ENCODE measurements at regions not wholly inside any gene's neighbourhood (a gene's known extent, or its start where the extent isn't known, plus 50 kb on each side); places are given as distances from the start of the nearest gene placed in this dataset.
"Not testable (repeated sequence)": the region's sequence is repeated elsewhere in the genome, so short reads cannot be mapped to it uniquely, and the experiment has no call there.

DNA sequence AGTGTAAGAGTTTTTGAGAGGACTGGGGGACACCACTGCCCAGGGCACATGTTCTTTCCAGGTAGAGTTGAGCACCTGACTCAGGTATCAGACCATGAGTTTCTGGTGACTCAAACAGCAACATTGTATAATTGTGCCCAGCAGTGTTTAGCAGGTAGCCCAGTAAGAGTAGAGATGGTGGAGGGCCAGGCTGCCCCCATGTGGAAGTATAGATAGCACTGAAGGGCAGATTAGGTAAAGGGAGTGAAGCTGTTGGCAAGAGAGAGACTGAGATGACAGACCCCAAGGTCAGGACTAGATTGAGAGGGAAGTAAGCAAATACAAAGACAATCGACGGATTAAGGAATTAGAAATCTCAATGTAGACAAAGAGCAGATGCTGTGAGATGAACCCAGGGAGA lies 74.6 kb downstream of the TRIM42 start:
- DNase-seq = no peak

DNA sequence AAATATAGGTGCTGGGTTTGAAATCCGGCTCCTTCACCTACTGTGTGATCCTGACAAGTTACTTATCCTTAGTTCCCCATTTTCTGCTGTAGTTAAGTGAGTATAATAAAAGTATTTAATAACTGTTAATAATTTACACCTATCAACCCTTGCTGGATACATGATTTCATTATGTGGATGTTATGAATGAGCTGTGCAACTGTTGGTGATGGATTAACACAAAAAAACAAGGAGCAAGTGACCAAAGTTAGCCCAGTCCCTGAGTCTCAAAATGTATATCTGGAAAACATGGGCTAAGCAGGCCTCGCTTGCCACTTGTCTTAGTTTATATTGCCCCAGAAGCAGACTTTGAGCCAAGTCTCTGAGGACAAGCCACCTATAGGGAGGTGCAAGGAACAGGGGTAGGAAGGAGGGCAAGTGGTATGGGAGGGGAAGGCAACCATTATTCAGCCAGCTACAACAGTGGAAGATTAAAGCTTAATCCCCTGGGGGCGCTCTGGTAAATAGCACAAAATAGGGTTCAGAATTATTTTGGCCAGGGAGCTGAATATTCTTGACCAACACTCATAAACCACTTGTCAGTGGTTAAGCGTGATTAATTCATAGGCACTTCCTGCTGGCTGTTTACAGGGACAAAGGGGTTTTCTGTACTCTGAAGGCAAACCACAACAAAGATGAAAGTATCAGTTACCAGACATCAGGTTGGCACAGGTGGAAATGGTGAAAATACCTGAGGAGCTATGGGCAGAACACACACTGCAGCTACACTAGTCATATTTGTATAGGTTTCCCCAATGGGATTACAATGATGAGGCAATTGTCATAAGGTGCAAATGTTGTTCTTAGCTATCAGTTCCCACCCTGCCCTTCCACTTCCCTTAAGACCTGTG lies 76.2 kb downstream of the TRIM42 start:
- no peak for DNase-seq

DNA sequence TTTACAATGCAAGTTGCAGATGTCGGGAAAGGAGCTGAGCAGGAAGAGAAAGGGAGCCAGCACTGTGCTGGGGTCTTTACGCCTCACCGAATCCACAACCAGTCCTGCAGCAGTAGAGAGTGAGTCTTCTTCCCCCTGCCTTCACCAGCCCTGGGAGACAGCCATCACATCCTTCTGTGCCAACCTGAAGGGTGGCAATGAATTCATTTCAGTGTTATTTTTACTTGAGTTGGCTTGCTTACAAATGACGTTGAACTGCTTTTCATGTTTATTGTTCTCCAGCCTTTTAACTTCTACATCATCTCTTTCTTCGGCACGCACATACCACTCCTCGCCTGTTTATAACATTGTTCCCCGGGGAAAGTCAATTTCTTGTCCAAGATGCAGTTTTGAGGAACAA lies 77.1 kb downstream of the TRIM42 start:
- DNase-seq = no peak

DNA sequence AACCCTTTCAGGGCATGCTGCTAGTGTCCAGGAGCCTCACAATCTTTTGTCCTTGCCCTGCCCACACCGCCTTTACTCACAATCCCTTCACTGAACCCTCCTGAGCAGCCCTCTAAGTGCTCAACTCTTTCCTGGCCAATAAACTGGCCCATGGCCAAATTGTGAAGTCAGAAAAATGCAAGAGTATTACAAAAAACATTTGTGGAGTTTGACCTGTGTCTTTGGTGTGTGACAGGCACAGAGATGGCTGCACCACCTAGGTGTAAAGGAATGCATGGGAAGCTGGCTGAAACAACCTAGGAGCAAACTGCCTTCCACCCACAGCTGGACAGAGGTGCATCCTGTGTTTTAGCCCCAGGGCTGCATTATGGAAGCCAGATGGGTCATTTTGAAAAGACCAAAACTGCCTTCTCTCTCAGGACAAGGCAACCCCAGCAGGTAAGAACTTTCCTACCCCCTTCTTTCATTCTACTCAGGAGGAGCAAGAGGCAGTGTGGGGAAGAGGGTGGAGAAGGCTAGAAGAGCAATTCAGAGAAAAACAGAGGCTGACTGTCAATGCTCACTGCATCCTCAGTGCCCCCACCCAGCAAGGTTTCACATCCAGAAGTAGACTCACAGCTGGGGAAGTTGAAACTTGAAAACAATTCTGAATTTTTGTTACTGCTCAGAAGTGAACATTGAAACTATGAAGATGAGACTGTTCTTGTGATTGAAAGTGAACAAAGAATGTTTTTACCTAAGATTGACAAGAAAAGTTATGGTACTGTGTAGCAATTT lies 78.6 kb downstream of the TRIM42 start:
- DNase-seq = no peak

DNA sequence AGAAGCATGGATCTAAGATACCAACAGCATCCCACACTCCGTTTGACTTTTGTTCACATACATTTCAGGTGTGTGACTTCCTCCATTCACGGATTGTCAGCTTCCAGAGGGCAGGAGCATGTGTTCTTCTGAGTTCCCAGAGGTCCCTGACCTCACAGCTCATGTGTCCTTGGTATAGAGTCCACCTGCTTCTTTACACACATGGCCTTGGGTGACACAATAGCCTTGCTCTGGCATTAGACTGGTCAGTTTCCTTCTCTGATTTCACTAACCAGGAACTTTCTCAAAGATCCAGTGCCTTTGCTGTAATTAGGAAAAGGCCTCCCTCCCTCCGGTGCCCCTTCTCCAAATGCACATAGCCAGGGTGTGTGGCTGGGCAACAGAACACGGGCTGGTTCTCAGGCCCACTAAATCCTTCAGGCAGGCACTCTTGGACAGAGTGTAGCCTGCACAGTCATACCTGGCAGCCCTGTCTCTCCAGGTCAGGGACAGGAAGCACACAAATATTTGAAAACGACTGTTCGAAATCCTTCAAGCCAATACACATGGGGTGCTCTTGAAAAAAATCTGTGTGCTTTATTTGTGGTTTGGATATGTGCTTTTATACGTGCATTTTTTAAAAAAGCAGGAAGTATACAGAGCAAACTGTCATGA lies 81.1 kb downstream of the TRIM42 start:
- no peak for DNase-seq

DNA sequence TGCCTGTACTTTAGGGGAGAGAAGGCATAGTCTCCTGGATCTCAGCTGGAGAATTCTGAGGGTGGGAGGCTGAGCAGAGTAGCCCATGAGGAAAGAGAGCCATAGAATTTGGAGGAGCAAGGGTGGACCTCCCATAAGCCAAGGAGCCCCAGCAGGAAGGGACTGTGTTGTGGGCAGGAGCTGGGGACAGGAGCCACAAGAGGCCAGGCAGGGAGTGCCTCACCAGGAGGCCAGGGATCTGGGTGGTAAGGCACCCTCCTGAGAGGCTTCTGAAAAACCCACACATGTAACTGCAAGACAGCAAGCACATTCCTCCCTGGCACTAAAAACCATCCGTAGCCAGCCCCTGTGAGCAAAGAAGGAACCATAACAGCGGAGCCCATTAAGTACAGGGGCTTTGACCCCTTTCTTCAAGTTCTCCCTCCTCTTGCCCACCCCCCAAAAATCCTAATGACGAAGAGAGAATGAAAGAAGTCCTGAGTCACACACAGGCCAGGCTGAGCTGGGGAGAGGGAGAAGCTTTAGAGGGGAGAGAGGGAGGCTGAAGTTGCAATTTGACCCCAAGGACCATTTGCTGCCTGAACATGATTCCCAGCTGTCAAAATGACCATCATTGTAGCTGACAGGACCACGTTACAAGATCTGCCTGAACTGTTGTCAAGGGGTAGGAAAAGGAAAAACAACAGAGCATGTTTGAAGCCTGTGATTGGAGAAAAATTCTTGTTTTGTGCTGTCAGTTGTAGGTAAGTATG lies 82.6 kb downstream of the TRIM42 start:
- no peak for DNase-seq

DNA sequence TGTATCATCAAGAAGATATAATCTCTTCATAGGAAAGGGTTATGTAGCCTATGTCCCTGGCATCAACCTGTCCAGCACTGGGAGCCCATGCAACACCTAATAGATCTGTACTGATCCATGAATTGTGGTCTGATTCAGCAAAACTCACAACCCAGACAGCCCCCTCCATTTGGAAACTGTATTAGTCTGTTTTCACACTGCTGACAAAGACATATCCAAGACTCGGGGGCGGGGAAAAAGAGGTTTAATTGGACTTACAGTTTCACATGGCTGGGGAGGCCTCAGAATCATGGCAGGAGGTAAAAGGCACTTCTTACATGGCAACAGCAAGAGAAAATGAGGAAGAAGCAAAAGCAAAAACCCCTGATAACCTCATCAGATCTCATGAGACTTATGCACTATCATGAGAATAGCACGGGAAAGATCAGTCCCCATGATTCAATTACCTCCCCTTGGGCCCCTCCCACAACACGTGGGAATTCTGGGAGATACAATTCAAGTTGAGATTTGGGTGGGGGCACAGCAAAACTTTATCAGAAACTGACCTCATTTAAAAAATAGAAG lies 83.3 kb downstream of the TRIM42 start:
- no peak for DNase-seq

DNA sequence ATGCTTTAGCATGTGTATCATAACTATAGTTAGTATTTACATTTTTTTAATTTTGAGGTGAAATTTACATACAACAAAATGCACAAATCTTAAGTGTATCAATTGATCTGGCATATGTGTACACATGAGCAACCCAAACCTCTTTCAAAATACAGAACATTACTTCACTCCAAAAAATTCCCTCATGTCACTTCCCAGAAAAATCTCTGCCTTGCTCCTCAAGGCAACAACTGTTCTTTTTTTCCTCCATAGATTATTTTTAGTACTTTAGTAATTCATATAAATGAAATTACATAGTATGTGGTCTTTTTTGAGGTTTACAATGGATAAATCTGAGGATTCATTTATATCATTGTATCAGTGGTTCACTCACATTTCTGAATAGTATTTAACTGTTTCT lies 84.9 kb downstream of the TRIM42 start:
- no peak for DNase-seq

DNA sequence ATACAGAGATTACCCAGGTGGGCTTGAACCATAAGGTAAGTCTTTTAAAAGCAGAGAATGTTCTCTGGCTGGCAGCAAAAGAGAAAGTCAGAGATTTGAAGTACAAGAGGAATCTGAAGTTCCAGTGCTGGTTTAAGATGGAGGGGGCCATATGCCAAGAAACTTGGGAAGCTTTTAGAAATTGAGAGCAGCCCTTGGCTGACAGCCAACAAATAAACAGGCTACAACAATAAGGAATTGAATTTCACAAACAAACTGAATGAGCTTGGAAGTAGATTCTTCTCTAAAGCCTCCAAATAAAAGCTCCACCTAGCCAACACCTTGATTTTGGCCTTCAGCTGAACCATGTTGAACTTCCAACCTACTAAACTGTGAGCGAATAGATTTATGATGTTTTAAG lies 85.7 kb downstream of the TRIM42 start:
- DNase-seq = peak; percentile 76

DNA sequence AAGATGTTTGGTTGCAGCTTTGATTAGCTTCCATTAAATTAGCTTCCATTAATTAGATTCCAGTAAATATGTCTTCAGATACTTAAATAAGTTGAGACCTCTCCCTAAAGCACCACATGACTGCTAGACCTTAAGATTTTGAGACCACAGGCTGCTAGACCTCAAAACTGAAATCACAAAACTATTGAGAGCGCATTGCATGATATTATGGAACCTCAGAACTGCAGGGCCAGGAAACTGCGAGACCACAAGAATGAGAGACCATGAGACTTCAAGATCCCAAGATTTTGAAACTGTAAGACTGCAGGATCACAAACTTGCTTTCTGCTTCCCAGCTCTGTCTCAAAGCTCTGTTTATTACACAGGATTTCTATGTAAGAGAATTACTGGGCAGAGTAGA lies 87.4 kb downstream of the TRIM42 start:
- DNase-seq = no peak

DNA sequence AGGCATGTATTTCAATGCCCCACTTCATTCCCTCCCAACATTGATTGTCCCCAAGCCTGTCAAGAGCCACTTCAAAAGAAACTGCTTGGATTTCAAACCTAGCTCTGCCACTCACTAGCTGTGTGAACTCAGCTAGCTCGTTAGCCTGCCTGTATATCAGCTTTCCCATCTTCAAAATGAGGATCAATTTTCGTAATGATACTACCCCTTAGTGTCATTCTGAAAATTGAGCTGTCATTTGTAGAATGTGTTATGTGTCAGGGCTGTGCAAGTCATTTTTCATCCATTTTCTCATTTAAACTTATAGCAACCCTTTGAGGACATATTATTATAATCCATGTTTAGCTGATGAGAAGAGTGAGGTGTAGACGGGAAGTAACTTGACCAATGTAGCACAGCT lies 88.6 kb downstream of the TRIM42 start:
- DNase-seq = no peak

DNA sequence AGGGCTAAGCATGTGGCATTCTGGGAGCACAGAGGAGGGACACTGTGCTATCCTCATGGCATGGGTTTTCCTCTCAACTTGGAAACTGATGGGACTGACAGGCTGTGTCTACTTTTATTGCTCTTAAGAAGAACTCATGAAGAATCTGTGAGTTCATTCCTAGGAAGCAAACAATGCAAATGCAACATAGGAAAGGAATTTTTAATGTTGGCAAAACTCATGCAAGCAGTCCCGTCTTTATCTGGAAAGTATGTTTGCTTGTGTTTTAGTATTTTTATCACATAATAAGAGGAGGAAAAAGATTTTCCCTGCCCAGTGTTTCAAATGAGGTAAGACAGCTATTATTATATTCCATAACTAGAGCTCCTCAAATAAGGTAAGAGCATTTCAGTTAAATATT lies 89.7 kb downstream of the TRIM42 start:
- no peak for DNase-seq

DNA sequence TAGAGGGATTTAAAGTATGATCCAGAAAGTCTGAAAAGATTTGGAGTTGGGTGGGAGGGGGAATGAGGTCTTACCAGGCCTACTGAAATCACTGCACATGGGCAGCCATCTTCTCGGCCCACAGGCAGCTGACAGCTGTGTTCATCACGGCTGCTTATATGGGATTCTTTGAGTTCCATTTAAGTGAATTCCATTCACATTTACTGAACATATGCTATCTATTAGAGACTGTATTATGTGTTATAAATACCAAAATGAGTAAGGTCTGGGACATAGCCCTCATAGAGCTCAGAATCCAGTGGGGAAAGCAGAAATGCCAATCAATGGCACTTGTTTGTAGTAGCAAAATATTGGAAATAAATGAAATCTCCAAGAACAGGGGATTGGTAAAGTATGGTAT lies 91.1 kb downstream of the TRIM42 start:
- no peak for DNase-seq

DNA sequence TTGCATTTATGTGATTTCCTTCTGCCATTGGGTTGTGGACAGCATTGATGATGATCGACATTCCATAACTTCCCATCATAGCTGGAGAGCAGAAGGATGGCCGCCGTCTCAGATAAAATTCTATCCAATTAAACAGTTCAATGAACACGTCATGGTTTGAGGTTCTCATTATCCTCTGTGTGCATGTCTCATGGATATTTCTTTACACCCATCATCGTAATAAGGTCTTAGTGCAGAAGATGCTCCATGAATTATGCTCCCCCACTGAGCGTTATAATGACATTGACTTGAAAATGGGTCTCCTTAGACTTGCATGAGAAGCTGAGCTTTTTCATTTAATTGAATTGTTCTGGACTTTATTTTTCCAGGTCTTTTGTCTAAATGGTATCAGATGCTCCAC lies 92.1 kb downstream of the TRIM42 start:
- DNase-seq = no peak

DNA sequence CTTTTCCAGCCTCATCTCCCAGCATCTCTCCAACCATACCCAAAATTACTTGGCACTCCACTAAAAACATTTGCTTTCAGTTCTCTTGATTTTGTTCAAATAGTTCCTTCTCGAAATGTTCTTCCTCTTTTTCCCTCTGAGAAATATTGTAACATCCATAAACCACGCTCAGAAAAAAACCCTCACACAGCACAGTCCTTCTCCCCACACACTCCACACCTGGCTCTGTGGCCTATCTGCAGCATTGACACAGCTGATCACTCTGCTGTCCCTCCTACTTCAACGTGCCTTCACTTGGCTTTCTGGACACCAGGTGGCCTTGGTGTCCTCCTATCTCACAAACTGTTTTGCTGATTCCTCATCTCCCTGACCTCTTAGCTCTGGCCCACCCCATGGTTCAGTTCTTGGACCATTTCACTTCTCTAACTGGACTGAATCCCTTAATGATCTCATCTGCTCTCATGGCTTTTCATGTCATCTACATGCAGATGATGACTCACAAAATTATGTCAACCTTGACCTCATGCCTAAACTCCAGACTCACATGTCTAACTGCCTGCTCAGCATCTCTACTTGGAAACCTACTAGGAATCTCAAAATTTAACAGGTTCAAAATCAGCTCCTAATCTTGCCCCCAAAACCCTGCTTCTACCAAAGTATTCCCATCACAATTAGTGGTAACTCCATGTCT lies 93.3 kb downstream of the TRIM42 start:
- no peak for DNase-seq

DNA sequence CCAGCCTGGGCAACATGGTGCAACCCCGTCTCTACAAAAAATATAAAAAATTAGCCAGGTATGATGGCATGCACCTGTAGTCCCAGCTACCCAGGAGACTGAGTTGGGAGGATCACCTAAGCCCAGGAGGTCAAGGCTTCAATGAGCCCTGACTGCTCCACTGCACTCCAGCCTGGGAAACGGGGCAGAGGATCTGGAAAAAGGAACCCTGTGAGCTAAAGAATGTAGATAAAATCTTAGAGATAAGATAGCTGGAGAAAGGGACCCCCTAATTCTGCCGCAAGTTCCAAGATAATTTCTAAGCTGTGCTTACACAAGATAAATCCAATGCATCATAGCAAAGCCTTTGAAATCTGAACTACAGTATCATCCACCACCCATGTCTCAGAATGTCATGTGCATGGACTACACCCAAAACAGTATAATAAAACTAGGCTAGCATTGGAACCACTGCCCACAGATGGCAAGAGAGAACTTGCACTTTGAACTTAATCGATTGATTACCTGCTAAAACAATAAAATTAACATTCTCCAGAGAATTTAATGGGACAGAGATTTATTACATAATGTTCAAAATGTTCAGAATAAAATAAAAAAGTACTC lies 99.9 kb downstream of the TRIM42 start:
- DNase-seq = no peak

DNA sequence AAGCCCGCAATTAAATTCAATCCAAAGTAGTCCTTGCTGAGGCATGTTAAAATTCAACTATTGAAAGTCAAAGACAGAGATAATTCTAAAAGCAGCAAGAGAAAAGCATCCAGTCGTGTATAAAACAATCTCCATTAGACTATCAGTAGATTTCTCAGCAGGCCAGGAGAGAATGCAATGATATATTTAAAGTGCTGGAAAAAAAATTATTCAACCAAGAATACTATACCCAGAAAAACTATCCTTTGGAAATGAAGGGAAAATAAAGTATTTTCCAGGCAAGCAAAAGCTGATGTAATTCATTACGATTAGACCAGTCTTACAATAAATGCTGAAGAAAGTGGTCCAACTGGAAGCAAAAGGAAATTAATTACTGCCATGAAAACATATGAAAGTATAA lies 113.5 kb downstream of the TRIM42 start:
- no peak for DNase-seq

DNA sequence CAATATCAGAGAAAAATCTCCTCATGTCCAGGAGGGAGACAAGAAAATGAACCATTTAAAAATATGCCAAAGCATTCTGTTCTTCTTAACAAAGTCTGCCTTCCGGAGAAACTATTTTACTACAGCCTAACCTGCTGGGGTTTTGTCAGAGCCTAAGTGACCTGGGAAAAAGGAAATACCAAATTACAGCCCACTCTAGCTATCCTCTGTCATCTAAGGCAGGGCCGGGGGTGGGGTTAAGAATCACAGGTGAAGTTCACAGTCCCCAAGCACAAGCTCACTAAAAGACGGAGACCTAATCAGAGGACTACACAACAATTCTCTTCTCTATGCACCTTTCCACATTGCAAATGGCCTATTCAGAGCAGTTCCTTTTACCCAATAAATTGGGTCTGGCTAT lies 116.6 kb downstream of the TRIM42 start:
- DNase-seq = no peak

DNA sequence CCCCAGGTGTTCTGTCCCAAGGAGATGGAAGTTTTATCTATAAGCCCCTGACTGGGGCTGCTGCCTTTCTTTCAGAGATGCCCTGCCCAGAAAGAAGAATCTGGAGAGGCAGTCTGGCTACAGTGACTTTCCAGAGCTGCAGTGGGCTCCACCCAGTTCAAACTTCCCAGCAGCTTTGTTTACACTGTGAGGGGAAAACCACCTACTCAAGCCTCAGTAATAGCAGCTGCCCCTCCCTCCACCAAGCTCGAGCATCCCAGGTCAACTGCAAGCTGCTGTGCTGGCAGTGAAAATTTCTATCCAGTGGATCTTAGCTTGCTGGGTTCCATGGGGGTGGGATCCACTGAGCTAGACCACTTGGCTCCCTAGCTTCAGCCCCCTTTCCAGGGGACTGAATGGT lies 125.0 kb downstream of the TRIM42 start:
- DNase-seq = not testable (repeated sequence)

DNA sequence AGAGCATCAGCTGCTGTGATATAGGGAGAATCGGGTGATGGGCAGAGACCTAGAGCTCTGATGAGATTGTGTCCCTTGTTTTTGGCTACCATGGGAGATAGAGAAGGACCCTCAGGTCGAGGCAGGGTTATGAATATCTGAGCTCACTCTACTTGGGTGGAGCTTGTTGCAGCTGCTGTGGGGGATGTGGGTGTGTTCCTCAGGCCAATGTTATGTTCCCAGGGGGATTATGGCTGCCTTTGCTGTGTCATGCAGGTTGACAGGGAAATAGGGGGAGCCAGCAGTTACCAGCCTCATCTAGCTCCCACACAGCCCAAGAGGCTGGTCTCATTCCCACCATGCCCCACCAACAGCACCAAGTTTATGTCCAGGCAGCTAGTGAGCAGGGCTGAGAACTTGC lies 131.5 kb downstream of the TRIM42 start:
- peak; percentile 8 for DNase-seq

DNA sequence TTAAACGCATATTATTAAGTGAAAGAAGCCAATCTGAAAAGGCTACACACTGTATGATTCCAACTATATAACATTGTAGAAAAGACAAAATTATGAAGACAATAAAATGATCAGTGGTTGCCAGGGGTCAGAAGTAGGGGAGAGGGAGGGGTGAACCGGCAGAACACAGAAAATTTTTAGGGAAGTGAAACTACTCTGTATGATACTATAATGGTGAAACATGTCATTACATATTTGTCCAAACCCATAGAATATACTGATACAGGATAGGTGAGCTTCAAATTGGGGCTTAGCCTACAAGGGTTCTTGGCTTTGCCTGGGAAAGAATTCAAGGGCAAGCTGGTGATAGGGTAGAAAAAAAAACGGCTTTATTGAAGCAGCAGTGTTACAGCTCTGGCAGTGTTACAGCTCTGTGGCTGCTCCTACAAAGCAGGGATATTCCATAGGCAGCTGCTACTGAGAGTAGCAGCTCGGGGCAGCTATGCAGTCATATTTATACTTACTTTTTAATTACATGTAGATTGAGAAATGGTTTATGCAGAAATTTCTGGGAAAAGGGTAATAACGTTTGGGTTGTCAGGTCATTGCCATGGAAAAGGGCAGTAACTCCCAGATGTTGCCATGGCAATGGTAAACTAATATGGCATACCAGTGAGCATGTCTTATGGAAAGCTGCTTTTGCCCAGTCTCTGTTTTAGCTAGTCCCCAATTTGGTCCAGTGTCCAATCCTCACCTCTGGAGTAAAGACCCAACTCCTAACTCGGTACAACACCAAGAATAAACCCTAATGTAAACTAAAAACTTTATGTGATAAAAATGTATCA lies 125.1 kb upstream of the SLC25A36 start:
- no peak for DNase-seq

Data from NCI-H2171 (cell line).